Lower leg skin (tissue), 3 donors: ENCODE measurements at regions not wholly inside any gene's neighbourhood (a gene's known extent, or its start where the extent isn't known, plus 50 kb on each side); places are given as distances from the start of the nearest gene placed in this dataset.

Experiments
- POLR2A ChIP-seq, 2 donors: fragments of 450-650 bp; IDR thresholded peaks; one replicate each; pipeline ENCODE4 v1.6.1; 2016 to 2017; ENCODE audit warnings: antibody characterized with exemption in 2 of 2, mild to moderate bottlenecking in 1 of 2, moderate library complexity in 1 of 2
- TF ChIP-seq, protein P1 (sequence below), 3 donors: fragments of 450-650 bp; IDR thresholded peaks; one replicate each; pipeline ENCODE4 v1.5.1; 2016; ENCODE audit warnings: antibody characterized with exemption in 3 of 3, mild to moderate bottlenecking in 3 of 3, moderate library complexity in 2 of 3

DNA sequence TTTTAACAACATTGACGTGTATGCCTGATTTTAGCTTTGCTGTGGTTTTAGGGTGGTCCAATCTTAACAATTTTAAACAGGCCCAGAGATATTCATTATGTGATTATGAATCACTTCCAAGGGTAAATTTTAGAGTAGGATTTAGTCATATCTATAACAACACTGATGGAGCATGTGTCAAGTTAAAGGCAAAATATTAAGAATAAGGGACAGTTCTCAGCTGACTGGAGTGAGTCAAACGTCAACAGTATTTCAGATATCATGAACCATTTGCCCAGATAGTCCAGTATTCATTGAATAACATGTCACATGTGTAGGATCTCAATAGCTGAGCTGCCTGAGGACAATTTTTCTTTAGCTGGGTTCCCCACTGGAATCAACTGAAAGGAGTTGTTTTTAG, 61.3 kb upstream of the VCX2 start:
- TF ChIP-seq, protein P1, sequence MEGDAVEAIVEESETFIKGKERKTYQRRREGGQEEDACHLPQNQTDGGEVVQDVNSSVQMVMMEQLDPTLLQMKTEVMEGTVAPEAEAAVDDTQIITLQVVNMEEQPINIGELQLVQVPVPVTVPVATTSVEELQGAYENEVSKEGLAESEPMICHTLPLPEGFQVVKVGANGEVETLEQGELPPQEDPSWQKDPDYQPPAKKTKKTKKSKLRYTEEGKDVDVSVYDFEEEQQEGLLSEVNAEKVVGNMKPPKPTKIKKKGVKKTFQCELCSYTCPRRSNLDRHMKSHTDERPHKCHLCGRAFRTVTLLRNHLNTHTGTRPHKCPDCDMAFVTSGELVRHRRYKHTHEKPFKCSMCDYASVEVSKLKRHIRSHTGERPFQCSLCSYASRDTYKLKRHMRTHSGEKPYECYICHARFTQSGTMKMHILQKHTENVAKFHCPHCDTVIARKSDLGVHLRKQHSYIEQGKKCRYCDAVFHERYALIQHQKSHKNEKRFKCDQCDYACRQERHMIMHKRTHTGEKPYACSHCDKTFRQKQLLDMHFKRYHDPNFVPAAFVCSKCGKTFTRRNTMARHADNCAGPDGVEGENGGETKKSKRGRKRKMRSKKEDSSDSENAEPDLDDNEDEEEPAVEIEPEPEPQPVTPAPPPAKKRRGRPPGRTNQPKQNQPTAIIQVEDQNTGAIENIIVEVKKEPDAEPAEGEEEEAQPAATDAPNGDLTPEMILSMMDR (IDR thresholded peaks at IDR 0.05): no peak
- TF ChIP-seq POLR2A (IDR thresholded peaks at IDR 0.05): no peak
